AG04450 (cell line): ENCODE measurements at regions not wholly inside any gene's neighbourhood (a gene's known extent, or its start where the extent isn't known, plus 50 kb on each side); places are given as distances from the start of the nearest gene placed in this dataset.
A peak's percentile ranks its signal among the peaks of the same experiment; 100 is the strongest.

Experiments
- CTCF ChIA-PET: fragments of 300-600, 350-600 bp; formaldehyde crosslinking; extraction: SDS; loops from one replicate; lab custom pipeline; 2022; ENCODE audit warnings: antibody characterized with exemption, inconsistent platforms; lab: Charles Lee
- POLR2A ChIA-PET: fragments of 350-600 bp; formaldehyde crosslinking; extraction: SDS; loops from one replicate; lab custom pipeline; 2021; ENCODE audit warnings: antibody characterized with exemption, inconsistent platforms; lab: Yijun Ruan, JAX
- DNase-seq: peaks from one replicate; pipeline ENCODE4 v3.0.0-alpha.2; 2011; ENCODE audit warnings: low read depth, low spot score
- H3K27ac ChIP-seq: one replicate; pipeline ENCODE4 v1.5.1; 2012; ENCODE audit warnings: low read depth, low read length, control low read depth
- H3K27me3 ChIP-seq: one replicate; pipeline ENCODE4 v1.6.0; 2012; ENCODE audit warnings: low read length; ENCODE audit not compliant: control insufficient read depth, insufficient read depth
- H3K4me3 ChIP-seq: 2 replicates; pipeline ENCODE4 v1.5.1; 2011; ENCODE audit warnings: mild to moderate bottlenecking, low read depth, low read length, control low read depth
- H3K9me3 ChIP-seq: 2 replicates; pipeline ENCODE4 v1.5.1; 2012; ENCODE audit warnings: low read length; ENCODE audit not compliant: control insufficient read depth, insufficient read depth
- CTCF ChIP-seq: IDR thresholded peaks from 2 replicates; pipeline ENCODE4 v1.5.1; 2011; ENCODE audit warnings: low read depth, low read length, control low read depth, inconsistent platforms

GRCh38 chr2:215699018-215699417, 263.1 kb upstream of the FN1 start:
- Histone ChIP-seq H3K4me3 (no peak overlapping the region), H3K27me3 (no peaks in the 10 kb centered on the region), H3K9me3 (peaks cover 2% of the 10 kb centered on the region; the same call in 1 of the 2 replicates), H3K27ac (peak overlapping the region; percentile 74)
- no peak for TF ChIP-seq CTCF
- ChIA-PET CTCF (no interaction called here), POLR2A (interaction anchor here (0.8 to 1.7 kb wide), 3 partner anchors 39 to 95 kb away, joined by 3 to 5 read pairs (median 4); no protein-coding TSS in a partner anchor)
- no peak for DNase-seq

- no peak for TF ChIP-seq CTCF
- Histone ChIP-seq H3K27me3 (no peaks in the 10 kb centered on the region), H3K27ac (peak overlapping the region; percentile 74), H3K9me3 (peaks cover 2% of the 10 kb centered on the region; the same call in 1 of the 2 replicates), H3K4me3 (no peak overlapping the region)
- ChIA-PET POLR2A (interaction anchor here (0.8 to 1.7 kb wide), 3 partner anchors 38 to 95 kb away, joined by 3 to 5 read pairs (median 4); no protein-coding TSS in a partner anchor), CTCF (no interaction called here)
- DNase-seq, result peak; percentile 87
Measured at GRCh38 chr2:215698566-215698965, 262.7 kb upstream of the FN1 start.

DNA sequence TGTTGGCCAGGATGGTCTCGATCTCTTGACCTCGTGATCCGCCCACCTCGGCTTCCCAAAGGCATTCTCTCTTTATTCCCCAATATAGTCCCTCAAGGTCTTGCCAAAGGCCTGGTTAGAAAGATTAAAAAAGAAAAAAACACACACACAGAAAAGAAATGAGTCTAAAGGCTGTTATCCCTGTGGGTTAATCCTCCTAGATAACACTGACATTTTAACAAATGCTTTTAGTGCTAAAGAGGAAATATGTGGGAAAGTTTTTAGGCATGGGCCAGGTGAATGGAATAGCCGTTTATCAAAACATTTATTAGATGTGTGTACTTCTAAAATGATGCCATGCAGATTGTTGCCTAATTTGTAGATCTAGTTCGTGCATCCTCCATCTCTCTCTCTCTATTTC, 261.6 kb upstream of the FN1 start:
- DNase-seq, result no peak
- H3K27me3 ChIP-seq, result no peaks in the 10 kb centered on the region
- CTCF ChIA-PET, result no interaction called here
- no peak overlapping the region for H3K27ac ChIP-seq
- peaks cover 2% of the 10 kb centered on the region; the same call in 1 of the 2 replicates for H3K9me3 ChIP-seq
- no peak overlapping the region for H3K4me3 ChIP-seq
- TF ChIP-seq CTCF, result no peak
- POLR2A ChIA-PET, result interaction anchor here (0.7 kb wide), 1 partner anchor 93 kb away, joined by 5 read pairs; no protein-coding TSS in a partner anchor

DNA sequence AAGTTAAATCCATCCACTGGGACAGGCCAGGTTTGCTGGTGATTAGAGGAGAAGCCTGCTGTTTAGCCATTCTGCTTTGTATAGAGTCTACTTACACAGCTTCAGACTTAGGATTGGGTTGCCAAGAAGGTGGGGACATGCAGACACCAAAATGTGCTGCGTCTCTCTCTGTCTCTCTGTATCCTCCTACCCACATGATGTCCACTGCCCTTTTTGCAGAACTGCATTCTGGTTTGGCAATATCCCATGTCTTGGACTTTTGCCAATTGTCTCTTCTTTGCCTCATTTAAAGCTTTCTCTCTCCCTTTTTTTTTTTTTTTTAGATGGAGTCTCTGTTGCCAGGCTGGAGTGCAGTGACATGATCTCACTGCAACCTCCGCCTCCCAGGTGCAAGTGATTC, 261.1 kb upstream of the FN1 start:
- Histone ChIP-seq H3K27me3 (no peaks in the 10 kb centered on the region), H3K27ac (no peak overlapping the region), H3K9me3 (peaks cover 2% of the 10 kb centered on the region; the same call in 1 of the 2 replicates), H3K4me3 (no peak overlapping the region)
- POLR2A ChIA-PET, result interaction anchor here (0.6 to 0.8 kb wide), 3 partner anchors 13 to 94 kb away, joined by 3 to 5 read pairs (median 4); no protein-coding TSS in a partner anchor
- CTCF ChIA-PET, result interaction anchor here (0.6 kb wide), 2 partner anchors 152 to 223 kb away, joined by 3 read pairs; no protein-coding TSS in a partner anchor
- no peak for DNase-seq
- TF ChIP-seq CTCF, result no peak

- ChIA-PET CTCF (no interaction called here), POLR2A (interaction anchor here (0.9 kb wide), 1 partner anchor 264 kb away, joined by 5 read pairs; no protein-coding TSS in a partner anchor)
- TF ChIP-seq CTCF, result no peak
- DNase-seq, result no peak
- no peaks in the 10 kb centered on the region for H3K27me3 ChIP-seq
- H3K27ac ChIP-seq, result no peak overlapping the region
- H3K9me3 ChIP-seq, result peaks cover 2% of the 10 kb centered on the region; the same call in 1 of the 2 replicates
- H3K4me3 ChIP-seq, result no peak overlapping the region
Measured at GRCh38 chr2:215695861-215696260, 260.0 kb upstream of the FN1 start.
